NCI-H748 (cell line): ENCODE measurements at regions not wholly inside any gene's neighbourhood (a gene's known extent, or its start where the extent isn't known, plus 50 kb on each side); places are given as distances from the start of the nearest gene placed in this dataset.

ENCODE experiments used
- DNase-seq: peaks from one replicate; lab custom pipeline; 2025; ENCODE audit not compliant: unreplicated experiment; lab: John Stamatoyannopoulos, UW

DNA sequence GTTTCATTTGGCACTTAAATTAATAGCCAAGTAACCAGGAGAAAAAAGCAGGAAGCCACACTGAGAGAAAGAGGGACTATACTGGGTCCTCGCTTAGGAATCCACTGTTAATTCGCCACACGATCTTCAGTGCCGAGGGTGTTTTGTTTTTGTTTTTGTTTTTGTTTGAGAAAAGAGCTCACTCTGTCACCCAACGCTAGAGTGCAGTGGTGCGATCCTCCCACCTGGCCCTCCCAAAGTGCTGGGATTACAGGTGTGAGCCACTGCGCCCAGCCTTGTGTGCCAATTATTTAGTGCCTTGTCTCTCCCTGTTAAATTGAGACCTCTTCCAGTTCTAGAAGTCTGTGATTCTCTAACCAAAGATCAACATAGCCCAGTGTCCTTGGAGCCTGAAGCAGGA, 53.8 kb upstream of the TPM1 start:
- DNase-seq: no peak

DNA sequence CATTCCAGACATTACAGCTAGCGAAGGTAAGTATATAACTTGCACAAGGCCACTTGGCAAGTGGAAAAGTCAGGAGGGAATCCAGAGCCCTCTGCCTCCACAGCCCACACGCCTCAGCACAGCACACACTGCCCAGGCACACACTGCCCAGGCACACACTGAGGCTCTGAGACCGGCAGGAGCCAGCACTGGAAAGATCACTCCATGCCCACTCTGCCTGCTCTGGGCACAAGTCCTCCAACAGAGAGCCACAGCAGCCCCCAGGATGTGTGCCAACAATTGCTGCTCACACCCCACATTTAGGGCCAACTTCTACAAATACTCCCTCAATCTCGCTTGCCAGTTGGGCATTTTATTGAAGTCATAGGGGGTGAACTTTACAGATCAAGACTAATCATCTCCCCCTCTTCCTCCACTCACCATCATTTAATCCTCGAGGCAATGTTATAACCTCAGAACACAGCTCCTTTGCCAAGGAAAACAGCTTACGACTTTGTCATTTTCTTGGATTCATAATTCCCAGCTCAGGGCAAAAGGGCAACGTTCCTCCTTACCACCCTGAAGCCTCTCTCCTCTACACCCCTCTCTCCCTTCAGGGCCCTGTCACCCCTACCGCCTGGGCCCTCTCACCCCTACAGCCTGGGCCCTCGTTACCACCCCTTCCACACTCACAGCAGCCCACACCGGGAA, 53.0 kb upstream of the TPM1 start:
- DNase-seq: no peak

DNA sequence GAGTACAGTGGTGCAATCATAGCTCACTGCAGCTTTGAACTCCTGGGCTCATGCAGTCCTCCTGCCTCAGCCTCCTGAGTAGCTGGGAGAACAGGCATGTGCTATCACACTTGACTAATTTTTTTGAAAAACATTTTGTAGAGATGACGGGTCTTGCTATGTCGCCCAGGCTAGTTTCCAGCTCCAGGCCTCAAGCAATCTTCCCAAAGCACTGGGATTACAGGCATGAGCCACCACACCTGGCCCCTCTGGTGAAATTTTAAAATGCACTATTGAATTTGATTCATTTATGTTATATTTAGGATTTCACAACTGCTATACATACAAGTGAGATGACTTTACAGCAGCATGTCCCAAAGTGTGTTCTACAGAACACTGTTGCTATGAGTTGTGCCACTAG, 50.8 kb upstream of the TPM1 start:
- DNase-seq: no peak

DNA sequence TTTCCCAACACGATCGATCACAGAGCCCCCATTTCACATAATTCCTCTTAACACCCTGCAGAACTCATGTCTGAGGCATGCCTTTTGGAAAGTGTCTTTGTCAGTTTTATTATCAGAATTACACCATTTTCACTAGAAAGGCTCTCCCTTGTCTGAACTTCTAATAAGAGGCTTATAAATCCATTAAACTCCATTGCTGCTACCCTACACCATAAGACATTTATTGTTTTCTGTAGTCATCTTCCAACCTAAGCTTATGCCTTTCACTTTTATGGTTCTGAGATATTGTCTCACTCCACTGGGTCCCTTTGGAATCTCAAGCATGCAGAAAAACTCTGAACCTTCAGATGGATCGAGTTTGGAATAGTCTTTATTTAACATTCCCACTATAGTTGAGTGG, 50.2 kb upstream of the TPM1 start:
- no peak for DNase-seq
